ENCODE measurements at regions not wholly inside any gene's neighbourhood (a gene's known extent, or its start where the extent isn't known, plus 50 kb on each side); places are given as distances from the start of the nearest gene placed in this dataset.
"Not testable (repeated sequence)": the region's sequence is repeated elsewhere in the genome, so short reads cannot be mapped to it uniquely, and the experiment has no call there.

DNA sequence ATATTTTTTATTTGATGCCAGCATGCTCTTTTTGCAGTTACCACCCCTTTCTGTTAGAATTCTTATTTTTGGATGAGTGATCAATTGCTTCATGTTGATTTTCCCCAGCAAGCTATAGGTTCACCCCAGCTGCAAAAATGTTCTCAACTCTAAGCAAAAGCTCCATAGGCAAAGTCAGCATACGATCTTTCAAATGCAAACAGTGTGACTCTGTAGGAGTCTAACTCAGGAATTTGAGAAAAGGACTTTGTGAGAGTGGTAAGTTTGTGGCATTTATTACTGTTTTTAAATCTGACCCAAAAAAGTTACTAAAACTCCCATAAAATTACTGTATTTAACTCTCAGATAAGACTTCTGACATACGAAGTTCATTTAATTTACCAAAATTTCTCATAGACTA is 134.9 kb upstream of the HSF2 start:
- DNase-seq (ENCODE audit: low spot score), result no peak

DNA sequence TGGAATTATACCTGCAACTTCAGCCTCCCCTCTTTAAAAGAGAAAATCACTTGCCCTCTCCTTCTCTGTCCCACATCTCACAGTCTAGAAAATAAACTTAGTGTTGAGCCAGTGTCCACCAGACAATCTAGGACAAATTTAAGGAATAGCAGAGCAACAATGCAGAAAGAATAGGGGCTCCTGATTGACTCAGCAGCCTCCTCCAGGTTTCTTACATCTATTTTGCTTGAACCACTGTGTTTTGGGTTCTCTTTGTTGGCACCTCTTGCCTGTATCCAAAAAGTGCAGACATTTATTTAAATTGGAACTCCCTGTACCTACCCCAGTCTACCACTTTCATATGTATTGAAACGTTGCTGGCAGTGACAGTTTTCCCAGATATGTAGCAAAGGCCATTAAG is 133.7 kb upstream of the HSF2 start:
- no peak for DNase-seq (ENCODE audit: low spot score)

DNA sequence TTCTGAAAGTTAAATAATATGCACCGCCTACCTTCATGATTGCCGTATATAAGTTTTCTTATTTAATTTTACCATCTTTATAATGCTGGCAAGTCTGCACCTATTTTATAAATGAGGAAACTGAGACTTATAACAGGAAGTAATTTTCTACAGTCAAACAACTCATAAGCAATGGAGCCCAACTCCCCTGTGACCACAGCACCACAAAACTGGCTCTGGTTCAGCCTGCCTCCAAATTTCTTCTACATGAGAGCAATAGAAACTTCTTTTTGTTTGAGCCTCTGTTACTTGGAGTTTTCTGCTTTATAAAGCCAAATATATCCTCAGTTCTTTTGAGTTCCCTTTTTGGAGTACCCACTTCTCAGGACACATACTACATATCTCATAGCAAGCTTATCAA is 131.1 kb upstream of the HSF2 start:
- no peak for DNase-seq (ENCODE audit: low spot score)

DNA sequence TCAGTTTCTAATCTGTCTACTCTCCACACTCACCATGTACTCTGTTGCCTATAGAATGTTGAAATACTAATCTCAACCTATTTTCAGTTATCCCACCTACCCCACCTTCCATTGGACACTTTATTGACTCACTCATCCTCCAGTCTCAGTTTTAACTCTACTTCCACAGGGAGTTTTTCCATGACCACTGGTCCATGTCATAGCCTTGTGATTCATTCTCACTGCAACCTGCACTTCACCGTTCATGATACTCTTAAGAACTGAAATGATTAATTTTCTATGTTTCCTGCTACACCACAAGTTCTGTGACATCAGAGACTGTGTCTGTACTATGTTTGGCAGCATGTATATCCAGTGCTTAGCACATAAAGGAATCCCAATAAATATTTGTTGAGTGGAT is 122.8 kb upstream of the HSF2 start:
- DNase-seq (ENCODE audit: low spot score), result no peak

DNA sequence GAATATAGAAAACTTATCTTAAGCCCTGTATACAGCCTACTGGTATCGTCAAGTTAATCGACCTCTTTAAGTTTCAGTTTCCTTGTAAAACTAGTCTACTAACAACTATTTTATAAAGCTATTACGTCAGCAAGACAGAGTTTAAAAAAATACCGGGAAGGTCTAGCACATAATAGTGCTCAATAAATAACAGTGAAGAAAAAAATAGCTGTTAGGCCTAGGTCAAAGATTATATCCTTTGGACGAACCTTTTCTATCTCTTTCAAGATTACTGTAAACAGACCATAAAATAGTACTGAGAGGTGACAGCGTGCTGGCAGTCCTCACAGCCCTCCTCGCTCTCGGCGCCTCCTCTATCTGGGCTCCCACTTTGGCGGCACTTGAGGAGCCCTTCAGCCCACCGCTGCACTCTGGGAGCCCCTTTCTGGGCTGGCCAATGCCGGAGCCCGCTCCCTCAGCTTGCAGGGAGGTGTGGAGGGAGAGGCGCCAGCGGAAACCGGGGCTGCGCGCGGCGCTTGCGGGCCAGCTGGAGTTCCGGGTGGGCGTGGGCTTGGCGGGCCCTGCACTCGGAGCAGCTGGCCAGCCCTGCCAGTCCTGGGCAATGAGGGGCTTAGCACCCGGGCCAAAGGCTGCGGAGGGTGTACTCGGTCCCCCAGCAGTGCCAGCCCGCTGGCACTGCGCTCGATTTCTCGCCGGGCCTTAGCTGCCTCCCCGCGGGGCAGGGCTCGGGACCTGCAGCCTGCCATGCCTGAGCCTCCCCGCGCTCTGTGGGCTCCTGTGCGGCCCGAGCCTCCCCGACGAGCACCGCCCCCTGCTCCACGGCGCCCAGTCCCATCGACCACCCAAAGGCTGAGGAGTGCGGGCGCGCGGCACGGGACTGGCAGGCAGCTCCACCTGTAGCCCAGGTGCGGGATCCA is 119.1 kb upstream of the HSF2 start:
- DNase-seq (ENCODE audit: low spot score), result not testable (repeated sequence)

DNA sequence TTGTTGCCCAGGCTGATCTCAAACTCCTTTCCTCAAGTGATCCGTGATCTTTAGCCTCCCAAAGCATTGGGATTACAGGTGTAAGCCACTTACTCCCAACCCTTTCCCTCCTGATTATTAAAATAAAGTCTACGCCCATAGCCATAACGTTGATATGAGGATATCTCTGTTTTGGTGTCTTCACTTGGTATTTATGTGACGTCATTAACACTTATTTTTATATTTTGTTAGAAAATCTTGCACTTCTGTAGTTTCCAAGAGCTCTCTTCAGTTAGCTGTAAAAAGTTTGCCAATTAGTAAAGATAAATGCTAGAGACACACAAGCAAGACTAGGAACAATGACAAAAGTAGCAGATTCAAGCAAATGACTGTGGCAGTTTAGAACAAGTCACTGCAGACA is 115.6 kb upstream of the HSF2 start:
- no peak for DNase-seq (ENCODE audit: low spot score)

DNA sequence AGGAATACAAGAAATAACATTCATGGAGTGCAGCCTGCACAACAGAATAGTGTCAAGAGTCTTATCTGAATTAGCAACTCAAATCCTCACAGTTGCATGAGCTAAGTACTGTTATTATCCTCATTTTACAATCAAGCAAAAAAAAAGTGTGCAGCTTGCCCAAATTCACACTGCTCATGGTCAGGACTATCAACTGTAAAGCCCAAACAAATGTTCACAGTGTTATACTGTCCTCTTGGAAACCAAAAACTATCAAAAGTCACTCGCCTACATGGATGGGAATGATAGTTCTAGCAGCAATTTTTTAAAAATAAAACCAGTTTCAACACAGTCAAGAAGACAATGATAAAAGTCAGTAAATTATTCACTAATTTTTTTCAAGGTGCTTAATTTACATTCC is 114.6 kb upstream of the HSF2 start:
- no peak for DNase-seq (ENCODE audit: low spot score)

DNA sequence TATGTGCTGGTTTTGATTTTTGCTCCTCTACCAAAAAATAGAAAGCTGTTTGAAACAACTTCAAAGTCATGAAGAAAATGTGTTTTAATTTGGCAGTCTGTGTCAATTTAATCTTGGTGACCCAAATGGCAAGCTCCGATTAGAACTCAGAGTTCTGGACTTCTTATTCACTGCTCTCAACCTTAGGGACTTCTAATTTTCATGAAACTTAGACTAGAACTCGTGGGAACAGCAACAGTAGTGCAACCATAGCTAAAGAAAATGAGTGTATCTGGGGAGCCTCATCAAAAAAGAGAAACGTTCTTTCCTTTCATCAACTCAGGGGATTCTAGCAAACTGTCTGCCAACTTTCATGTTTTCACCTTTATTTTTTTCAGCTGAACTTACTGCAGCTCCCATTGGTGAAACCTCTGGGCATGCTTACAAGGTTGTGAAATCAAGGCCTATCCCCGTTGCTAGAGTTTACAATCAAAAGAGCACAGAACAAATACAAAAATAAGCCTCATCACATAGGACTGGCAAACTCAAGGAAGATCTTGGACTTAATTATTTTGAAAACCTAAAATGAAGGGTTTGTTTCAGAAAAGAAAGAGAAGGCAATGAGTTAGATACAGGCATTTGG is 114.0 kb upstream of the HSF2 start:
- no peak for DNase-seq (ENCODE audit: low spot score)

DNA sequence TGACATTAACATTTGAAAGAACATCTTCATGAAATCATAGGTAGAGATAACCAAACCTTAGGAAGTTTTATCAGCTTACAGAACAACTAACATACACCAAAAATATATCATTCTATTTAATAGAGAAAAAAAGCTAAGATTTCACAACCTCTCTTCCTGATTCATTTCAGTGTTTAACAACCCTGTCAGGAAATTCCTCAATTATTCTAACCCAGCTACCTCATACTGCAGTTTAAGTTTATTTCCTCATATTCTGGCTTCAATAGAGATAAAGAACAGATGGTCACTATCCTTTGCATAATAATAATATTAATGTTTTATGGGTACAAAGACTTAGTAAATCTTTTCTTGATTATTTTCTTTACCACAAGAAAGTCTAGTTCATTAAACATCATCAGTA is 112.9 kb upstream of the HSF2 start:
- no peak for DNase-seq (ENCODE audit: low spot score)

DNA sequence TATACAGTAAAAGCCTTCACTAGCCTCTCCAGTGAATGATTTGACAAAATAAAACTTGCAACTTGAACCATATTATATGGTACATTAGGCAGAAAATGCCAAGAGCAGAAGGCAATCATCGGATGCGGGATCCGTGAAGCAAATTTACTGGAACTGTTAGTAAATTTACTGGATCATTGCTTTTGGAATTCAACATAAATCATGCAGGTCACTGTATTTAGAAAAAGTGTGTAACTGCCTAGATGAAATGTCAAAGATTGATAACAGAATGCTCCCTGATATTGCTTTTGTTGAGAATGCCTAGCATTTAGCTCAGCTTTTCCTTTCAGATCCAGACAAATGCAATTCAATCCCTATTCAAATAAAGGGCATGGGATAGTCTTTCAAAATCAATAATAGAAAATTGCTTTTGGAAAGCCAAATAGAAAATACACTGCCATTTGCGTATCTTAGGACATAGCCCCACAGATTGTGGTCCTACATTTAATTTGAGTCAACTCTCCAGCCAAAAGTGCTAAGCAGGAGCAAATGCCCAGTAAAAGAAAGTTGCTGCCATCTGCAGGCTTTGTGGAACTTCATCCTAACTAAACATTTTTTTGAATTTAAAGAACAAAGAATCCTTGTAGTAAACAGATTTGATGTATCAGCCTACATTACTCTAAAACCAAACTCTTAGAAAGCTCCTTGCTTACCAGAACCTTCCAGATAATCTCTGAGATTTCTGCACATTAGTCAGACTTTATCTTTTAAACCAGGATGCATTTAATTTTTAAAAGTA is 109.5 kb upstream of the HSF2 start:
- DNase-seq (ENCODE audit: low spot score), result peak; percentile 76

DNA sequence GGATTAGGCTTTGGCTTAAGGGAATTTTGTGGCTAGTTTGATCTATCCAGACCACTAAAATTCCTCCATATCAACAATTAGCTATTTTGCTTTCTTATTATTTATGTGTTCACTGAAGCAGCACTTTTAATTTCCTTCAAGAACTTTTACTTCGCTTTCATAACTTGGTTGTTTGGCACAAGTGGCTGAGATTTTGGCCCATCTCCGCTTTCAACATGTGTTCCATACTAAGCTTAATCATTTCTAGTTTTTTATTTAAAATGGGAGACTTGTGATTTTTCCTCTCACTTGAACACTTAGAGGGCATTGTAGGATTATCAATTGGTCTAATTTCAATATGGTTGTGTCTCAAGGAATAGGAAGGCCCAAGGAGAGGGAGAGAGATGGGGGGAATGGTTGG is 102.4 kb upstream of the HSF2 start:
- DNase-seq (ENCODE audit: low spot score), result no peak

DNA sequence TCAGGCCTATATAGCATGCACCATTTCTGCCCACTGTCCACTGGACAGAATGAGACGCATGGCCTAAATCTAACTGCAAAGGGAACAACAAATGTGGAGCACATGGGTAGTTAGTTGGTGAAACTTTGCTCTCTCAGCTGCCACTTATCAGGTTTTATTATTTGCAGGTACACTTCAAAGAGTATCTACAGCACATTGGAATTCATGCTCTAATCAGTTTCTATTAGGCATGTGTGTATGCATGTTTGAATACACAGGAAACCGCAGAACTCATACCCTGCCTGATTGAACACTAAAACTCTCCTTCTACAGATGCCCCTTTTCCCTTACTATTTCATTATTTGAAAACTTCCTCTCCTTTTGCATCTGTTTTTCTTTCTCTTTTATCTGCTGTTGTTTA is 97.4 kb upstream of the HSF2 start:
- no peak for DNase-seq (ENCODE audit: low spot score)

DNA sequence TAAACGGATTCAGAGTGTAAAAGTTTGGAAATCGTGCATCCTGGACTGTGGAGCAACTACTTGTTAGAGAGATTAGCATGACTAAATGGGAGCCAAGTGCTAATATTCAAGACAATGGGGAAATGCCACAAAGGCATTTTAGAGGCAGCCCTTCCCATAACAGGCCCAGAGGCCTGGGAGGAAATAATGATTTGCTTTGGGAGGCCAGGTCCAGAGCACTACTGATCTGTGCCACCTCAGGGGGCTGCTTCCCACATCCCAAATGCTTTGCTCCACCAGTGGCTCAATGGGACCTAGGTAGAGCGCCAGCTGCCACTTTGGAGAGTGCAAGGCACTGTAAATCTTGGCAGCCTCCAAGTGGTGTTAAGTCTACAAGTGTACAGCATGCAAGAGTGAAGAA is 91.9 kb upstream of the HSF2 start:
- DNase-seq (ENCODE audit: low spot score), result no peak

DNA sequence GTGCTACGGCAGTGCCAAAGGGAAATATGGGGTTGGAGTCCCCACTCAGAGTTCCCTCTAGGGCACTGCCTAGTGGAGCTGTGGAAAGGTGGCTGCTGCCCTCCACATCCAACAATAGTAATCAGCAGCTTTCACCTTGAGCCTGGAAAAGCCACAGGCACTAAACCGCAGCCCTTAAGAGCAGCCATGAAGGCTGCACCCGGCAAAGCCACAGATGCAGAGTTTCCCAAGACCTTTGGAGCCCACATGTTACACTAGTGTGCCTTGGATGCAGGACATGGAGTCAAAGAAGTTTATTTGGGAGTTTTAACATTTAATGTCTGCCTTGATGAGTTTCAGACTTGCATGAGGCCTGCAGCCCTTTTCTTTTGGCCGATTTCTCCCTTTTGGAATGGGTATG is 91.4 kb upstream of the HSF2 start:
- no peak for DNase-seq (ENCODE audit: low spot score)

DNA sequence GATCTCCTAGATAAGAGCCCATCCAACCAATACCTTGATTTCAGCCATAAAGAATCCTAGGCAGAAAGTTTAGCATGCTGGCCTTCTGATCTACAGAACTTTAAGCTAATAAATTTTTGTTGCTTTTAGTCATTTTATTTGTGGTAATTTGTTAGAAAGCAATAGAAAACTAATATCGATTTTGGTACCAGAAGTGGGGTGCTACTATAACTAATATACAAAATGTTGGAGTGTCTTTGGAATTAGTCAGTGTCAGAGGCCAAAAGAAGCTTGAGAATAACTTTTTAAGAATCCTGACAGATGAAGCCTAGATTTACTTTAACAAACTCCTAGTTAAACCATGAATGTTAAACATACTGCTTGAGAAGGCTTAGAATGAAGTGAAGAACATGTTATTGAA is 83.6 kb upstream of the HSF2 start:
- no peak for DNase-seq (ENCODE audit: low spot score)

DNA sequence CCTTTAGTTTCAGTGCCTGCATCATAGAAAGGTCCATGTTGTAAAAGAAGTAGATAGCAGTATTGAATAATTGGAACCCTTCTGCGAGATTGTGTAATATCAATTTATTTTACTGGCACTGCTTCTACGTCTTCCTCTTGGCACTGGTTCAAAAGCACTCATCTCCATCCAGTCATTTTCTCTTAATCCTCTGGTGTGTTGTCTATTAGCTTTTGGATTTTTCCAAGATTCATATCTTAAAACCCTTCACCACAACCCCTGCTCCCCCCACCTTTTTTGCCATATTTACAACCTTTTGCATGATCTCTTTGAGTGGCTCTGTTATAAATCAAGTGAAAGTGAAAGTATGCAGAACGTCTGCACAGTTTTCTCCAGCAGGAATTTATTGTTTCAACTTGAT is 76.6 kb upstream of the HSF2 start:
- no peak for DNase-seq (ENCODE audit: low spot score)

DNA sequence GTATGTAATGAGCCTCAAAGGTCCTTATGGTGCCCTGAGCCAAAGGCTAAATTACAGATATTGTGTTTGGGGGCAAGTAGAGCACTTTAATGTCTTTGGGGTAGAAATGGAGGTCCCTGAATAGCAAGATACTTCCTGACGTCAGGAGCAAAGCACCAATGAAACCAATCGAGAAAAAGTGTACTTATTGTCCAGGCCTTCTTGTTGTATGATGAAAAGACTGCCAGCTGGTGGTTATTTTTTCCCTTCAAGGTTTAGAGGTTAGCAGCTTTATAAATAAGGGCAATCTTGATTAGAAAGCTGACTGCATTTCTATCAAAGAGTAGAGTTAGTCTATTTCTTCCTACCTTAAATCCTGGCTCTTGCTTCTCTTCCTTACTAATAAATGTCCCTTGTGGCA is 76.1 kb upstream of the HSF2 start:
- no peak for DNase-seq (ENCODE audit: low spot score)

DNA sequence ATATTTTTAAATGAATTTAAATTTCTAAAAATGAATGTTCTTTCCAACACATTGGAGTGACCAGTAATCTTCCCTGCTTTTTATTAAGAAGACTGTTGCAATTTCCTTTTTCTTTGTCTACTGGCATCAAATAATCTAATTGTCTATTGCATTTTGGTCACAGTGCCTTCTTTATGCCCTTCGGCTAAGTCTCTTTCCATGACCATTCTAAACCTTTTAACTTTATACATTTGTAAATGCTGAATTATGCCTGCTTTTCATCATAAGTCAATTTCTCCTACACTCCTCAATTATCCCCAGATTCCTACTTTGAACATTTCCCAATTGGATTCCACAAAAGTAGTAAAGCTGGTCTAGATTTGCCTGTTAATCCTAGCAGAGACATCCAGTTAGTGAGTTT is 69.1 kb upstream of the HSF2 start:
- DNase-seq (ENCODE audit: low spot score), result no peak

DNA sequence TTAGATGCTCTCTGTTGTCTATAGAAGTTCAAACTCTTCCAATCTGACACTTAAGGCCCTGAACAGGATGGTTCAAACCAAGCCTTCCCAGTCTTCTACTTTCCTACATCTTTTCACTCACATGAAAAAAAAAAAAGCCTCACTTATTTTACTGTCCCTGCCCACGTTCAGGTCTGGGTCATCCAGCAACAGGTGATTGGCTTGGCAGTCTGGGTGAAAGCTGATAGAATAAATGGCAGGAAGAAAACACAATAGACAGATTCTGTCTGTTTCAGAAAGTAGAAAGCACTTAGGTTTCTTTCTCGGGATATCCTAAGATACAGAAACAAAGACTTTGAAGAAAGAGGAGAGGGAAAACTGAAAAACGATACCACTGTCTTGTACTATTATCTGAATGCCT is 61.8 kb upstream of the HSF2 start:
- no peak for DNase-seq (ENCODE audit: low spot score)

DNA sequence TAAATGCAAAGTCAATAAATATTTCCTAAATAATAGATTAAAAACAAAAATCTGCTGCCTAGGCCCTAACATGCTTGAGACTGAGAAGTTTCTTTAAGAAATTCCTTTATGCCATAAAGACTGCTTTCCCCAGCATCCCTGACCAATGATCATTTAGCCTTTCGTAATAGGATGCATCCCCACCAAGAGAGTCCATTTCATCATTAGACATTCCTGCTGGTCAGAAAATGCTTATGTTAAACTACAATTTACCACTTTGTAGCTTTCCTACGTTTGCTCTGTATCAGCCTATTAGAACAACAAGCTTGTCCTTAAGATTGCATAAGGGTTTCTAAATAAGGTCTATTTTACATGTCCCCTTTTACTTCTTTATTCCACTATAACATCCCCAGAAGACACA is 59.8 kb upstream of the HSF2 start:
- no peak for DNase-seq (ENCODE audit: low spot score)

DNA sequence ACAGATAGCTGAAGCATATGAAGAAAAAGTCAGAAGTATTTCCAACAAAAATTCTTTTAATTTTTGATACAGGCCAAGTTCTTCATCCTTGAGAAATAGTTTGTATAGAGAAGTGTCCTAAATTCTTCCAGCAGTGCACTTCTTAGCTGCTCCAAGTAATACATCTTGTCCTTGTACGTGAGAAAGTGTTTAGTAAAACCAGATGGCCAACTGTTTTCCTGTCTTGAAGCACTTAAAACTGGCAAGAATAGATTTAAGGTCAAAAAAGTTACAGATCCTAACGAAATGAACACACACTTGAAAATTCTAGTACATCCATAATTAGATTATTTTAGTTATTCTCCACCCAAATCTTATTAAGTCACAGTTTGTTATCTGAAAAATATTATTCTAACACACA is 52.2 kb upstream of the HSF2 start:
- no peak for DNase-seq (ENCODE audit: low spot score)

DNA sequence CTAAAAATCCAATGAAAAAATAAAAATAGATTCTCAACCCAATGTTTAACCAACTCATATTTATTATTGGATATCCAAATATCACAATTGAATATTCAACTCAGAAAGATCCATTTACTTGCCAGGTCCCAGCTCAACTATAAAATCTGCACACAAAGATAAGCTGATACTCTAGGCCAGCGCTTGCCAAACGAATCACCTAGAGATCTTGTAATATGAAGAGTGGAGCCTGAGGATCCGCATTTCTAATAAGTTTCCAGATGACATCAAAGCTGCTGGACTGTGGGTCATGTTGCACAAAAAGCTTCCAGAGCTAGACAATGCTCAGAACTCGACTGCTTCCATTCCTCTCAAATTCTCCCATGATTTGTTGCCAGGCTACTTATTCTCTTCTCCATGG is 51.7 kb upstream of the HSF2 start:
- no peak for DNase-seq (ENCODE audit: low spot score)

Data from pons (tissue), 1 donor.